SK-N-MC (cell line): ENCODE measurements at regions not wholly inside any gene's neighbourhood (a gene's known extent, or its start where the extent isn't known, plus 50 kb on each side); places are given as distances from the start of the nearest gene placed in this dataset.

Source experiments
- EZH2 ChIP-seq: fragments of 200-600 bp; sonication (generic); IDR thresholded peaks from one replicate; pipeline ENCODE4 v1.6.1; 2017; ENCODE audit warnings: antibody characterized with exemption
- POLR2AphosphoS5 ChIP-seq: IDR thresholded peaks from 2 replicates; pipeline ENCODE4 v1.6.1; 2012; ENCODE audit warnings: mild to moderate bottlenecking, low read depth, low read length, borderline replicate concordance

- TF ChIP-seq EZH2 = no peak
- TF ChIP-seq POLR2AphosphoS5 = no peak
These were observed 231.0 kb downstream of the RBFOX3 start for GRCh38 chr17:79379700-79380445.
